OCI-LY1 (cell line): ENCODE measurements at regions not wholly inside any gene's neighbourhood (a gene's known extent, or its start where the extent isn't known, plus 50 kb on each side); places are given as distances from the start of the nearest gene placed in this dataset.

Source experiments
- H2AFZ ChIP-seq: fragments of 200-600 bp; sonication (generic), shearing (Covaris generic); 2 replicates; pipeline ENCODE4 v1.6.0; 2014; ENCODE audit warnings: antibody characterized with exemption, mild to moderate bottlenecking, low read length
- H3F3A ChIP-seq: fragments of 200-600 bp; sonication (generic), shearing (Covaris generic); 2 replicates; pipeline ENCODE4 v1.6.0; 2014; ENCODE audit warnings: mild to moderate bottlenecking, antibody characterized with exemption, low read length, moderate library complexity; ENCODE audit not compliant: insufficient read depth
- H3K27ac ChIP-seq: fragments of 200-600 bp; sonication (generic); 2 replicates; pipeline ENCODE4 v1.5.1; 2014; ENCODE audit warnings: low read length, mixed run types, mild to moderate bottlenecking, low read depth; ENCODE audit not compliant: poor library complexity, severe bottlenecking
- H3K27me3 ChIP-seq: fragments of 200-600 bp; sonication (generic); 2 replicates; pipeline ENCODE4 v1.6.0; 2014; ENCODE audit warnings: antibody characterized with exemption, mild to moderate bottlenecking, low read length, moderate library complexity; ENCODE audit not compliant: insufficient read depth
- H3K36me3 ChIP-seq: fragments of 200-600 bp; sonication (generic); 2 replicates; pipeline ENCODE4 v1.6.1; 2014; ENCODE audit warnings: mild to moderate bottlenecking, antibody characterized with exemption, low read length, moderate library complexity, mixed read lengths; ENCODE audit not compliant: insufficient read depth
- H3K4me1 ChIP-seq: fragments of 200-600 bp; sonication (generic); 2 replicates; pipeline ENCODE4 v1.5.1; 2014; ENCODE audit warnings: mild to moderate bottlenecking, low read length, moderate library complexity; ENCODE audit not compliant: insufficient read depth, severe bottlenecking
- H3K4me2 ChIP-seq: fragments of 200-600 bp; sonication (generic), shearing (Covaris generic); 2 replicates; pipeline ENCODE4 v1.6.1; 2014; ENCODE audit warnings: low read length
- H3K4me3 ChIP-seq: fragments of 200-600 bp; sonication (generic); 2 replicates; pipeline ENCODE4 v1.5.1; 2014; ENCODE audit warnings: low read length, low read depth, mild to moderate bottlenecking, mixed read lengths; ENCODE audit not compliant: poor library complexity, severe bottlenecking
- H3K79me2 ChIP-seq: fragments of 200-600 bp; shearing (Covaris generic); 2 replicates; pipeline ENCODE4 v1.6.1; 2016; ENCODE audit warnings: mixed run types, low read length, mixed read lengths; ENCODE audit not compliant: insufficient read depth
- H3K9ac ChIP-seq: fragments of 200-600 bp; sonication (generic), shearing (Covaris generic); 2 replicates; pipeline ENCODE4 v1.6.1; 2014; ENCODE audit warnings: mild to moderate bottlenecking, low read length, mixed read lengths
- H3K9me2 ChIP-seq: fragments of 200-600 bp; sonication (generic), shearing (Covaris generic); 2 replicates; pipeline ENCODE4 v1.6.1; 2014; ENCODE audit warnings: low read depth, mild to moderate bottlenecking, low read length, mixed read lengths
- H3K9me3 ChIP-seq: fragments of 200-600 bp; shearing (Covaris generic); 2 replicates; pipeline ENCODE4 v1.6.1; 2014; ENCODE audit warnings: low read length, mixed read lengths
- H4K20me1 ChIP-seq: fragments of 200-600 bp; sonication (generic), shearing (Covaris generic); 2 replicates; pipeline ENCODE4 v1.6.0; 2016; ENCODE audit warnings: mild to moderate bottlenecking, low read length; ENCODE audit not compliant: insufficient read depth
- EZH2 ChIP-seq: fragments of 200-600 bp; sonication (generic), shearing (Covaris generic); IDR thresholded peaks from 2 replicates; pipeline ENCODE4 v1.8.0; 2017; ENCODE audit warnings: borderline replicate concordance, mixed run types, mild to moderate bottlenecking, antibody characterized with exemption, low read length, moderate library complexity, mixed read lengths
- TF ChIP-seq, protein P1 (sequence below): fragments of 200-600 bp; sonication (generic), shearing (Covaris generic); IDR thresholded peaks from 2 replicates; pipeline ENCODE4 v1.5.1; 2017; ENCODE audit warnings: mild to moderate bottlenecking, antibody characterized with exemption, low read length, moderate library complexity, mixed read lengths

DNA sequence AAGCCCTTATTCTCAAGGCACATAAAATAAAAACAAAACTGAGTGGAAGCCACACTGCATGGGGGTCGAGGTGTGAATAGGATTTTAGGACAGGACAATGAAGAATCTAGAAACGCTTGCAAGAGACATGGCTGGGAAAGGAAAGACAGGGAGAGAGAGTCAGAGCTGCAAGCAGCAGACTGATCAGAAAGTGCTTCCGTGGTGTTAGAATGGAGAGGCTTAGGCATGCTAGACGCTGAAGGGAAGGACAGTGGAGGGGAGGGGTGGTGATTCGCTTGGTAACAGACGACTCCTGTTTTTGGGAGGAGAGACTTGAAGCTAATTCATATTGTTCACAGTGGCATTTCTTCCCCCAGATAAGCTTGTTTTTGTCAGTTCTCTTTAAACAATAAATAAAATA lies 173.5 kb downstream of the AIPL1 start:
- H3K9me2 ChIP-seq: no peaks in the 10 kb centered on the region
- H2AFZ ChIP-seq: no peak overlapping the region
- H3K4me3 ChIP-seq: no peak overlapping the region
- TF ChIP-seq, protein P1, sequence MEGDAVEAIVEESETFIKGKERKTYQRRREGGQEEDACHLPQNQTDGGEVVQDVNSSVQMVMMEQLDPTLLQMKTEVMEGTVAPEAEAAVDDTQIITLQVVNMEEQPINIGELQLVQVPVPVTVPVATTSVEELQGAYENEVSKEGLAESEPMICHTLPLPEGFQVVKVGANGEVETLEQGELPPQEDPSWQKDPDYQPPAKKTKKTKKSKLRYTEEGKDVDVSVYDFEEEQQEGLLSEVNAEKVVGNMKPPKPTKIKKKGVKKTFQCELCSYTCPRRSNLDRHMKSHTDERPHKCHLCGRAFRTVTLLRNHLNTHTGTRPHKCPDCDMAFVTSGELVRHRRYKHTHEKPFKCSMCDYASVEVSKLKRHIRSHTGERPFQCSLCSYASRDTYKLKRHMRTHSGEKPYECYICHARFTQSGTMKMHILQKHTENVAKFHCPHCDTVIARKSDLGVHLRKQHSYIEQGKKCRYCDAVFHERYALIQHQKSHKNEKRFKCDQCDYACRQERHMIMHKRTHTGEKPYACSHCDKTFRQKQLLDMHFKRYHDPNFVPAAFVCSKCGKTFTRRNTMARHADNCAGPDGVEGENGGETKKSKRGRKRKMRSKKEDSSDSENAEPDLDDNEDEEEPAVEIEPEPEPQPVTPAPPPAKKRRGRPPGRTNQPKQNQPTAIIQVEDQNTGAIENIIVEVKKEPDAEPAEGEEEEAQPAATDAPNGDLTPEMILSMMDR: no peak
- no peak for TF ChIP-seq EZH2
- no peaks in the 10 kb centered on the region for H3K36me3 ChIP-seq
- no peaks in the 10 kb centered on the region for H3K9me3 ChIP-seq
- H3F3A ChIP-seq: no peaks in the 10 kb centered on the region
- no peak overlapping the region for H3K27ac ChIP-seq
- no peaks in the 10 kb centered on the region for H4K20me1 ChIP-seq
- H3K4me2 ChIP-seq: no peak overlapping the region
- no peak overlapping the region for H3K9ac ChIP-seq
- H3K79me2 ChIP-seq: no peaks in the 10 kb centered on the region
- H3K4me1 ChIP-seq: no peaks in the 10 kb centered on the region
- no peaks in the 10 kb centered on the region for H3K27me3 ChIP-seq

- Histone ChIP-seq H3K4me3 (no peak overlapping the region), H3F3A (no peaks in the 10 kb centered on the region), H3K9me3 (no peaks in the 10 kb centered on the region), H3K4me1 (no peaks in the 10 kb centered on the region), H3K27me3 (no peaks in the 10 kb centered on the region), H3K79me2 (no peaks in the 10 kb centered on the region), H3K9ac (no peak overlapping the region), H2AFZ (no peak overlapping the region), H3K9me2 (no peaks in the 10 kb centered on the region), H4K20me1 (no peaks in the 10 kb centered on the region), H3K36me3 (no peaks in the 10 kb centered on the region), H3K4me2 (no peak overlapping the region), H3K27ac (no peak overlapping the region)
- TF ChIP-seq EZH2: no peak
Measured at GRCh38 chr17:6259899-6260298, 175.0 kb downstream of the AIPL1 start.

GRCh38 chr17:6257336-6257735 lies 177.6 kb downstream of the AIPL1 start:
- no peaks in the 10 kb centered on the region for H3K4me1 ChIP-seq
- H3F3A ChIP-seq: no peaks in the 10 kb centered on the region
- TF ChIP-seq, protein P1: no peak
- TF ChIP-seq EZH2: no peak
- no peaks in the 10 kb centered on the region for H3K9me3 ChIP-seq
- no peaks in the 10 kb centered on the region for H3K36me3 ChIP-seq
- no peaks in the 10 kb centered on the region for H3K79me2 ChIP-seq
- H3K4me2 ChIP-seq: no peak overlapping the region
- no peaks in the 10 kb centered on the region for H3K27me3 ChIP-seq
- no peak overlapping the region for H2AFZ ChIP-seq
- no peak overlapping the region for H3K9ac ChIP-seq
- H3K4me3 ChIP-seq: no peak overlapping the region
- H4K20me1 ChIP-seq: no peaks in the 10 kb centered on the region
- no peak overlapping the region for H3K27ac ChIP-seq
- no peaks in the 10 kb centered on the region for H3K9me2 ChIP-seq

DNA sequence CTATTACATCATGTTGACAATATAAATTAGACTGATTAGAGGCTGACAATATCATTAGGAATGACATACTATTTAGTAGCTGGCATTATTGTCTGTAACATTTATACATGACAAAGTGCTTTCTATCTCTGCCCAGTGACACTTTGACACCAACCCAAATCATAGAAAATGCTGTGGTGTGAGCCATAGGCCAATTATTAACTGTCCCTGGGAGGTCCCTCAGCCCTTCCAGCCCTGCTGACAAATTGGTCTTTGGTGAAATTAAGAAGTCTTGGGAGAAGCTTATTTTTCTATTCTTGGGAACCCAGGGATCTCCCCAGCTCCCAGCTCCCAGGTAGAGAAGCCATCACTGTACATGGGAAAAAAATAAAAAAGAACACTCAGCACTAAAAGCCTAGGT lies 179.6 kb downstream of the AIPL1 start:
- TF ChIP-seq, protein P1: no peak
- no peak for TF ChIP-seq EZH2
- no peak overlapping the region for H2AFZ ChIP-seq
- no peaks in the 10 kb centered on the region for H3K79me2 ChIP-seq
- no peaks in the 10 kb centered on the region for H3F3A ChIP-seq
- H4K20me1 ChIP-seq: no peaks in the 10 kb centered on the region
- no peaks in the 10 kb centered on the region for H3K36me3 ChIP-seq
- no peak overlapping the region for H3K4me2 ChIP-seq
- H3K9me3 ChIP-seq: no peaks in the 10 kb centered on the region
- H3K4me1 ChIP-seq: no peaks in the 10 kb centered on the region
- H3K9ac ChIP-seq: no peak overlapping the region
- no peak overlapping the region for H3K27ac ChIP-seq
- H3K27me3 ChIP-seq: no peaks in the 10 kb centered on the region
- H3K9me2 ChIP-seq: no peaks in the 10 kb centered on the region
- H3K4me3 ChIP-seq: no peak overlapping the region
